Panc1 (cell line): ENCODE measurements at regions not wholly inside any gene's neighbourhood (a gene's known extent, or its start where the extent isn't known, plus 50 kb on each side); places are given as distances from the start of the nearest gene placed in this dataset.

ENCODE experiments used
- ATAC-seq: fragments of 200-7000 bp; cut with Tn5 transposase; 2 replicates; pipeline ENCODE4 v1.9.1; 2020; ENCODE audit warnings: mild to moderate bottlenecking, moderate library complexity
- BruUV-seq: library from RNA; stranded (reverse); fragments of 400-500 nt; replicated peaks from 2 replicates; lab custom pipeline; 2021; lab: Mats Ljungman, UMichigan
- CTCF ChIA-PET: fragments of 300-600 bp; sonication (Branson Sonifier 250); formaldehyde crosslinking; loops from one replicate; lab custom pipeline; 2022; ENCODE audit warnings: antibody characterized with exemption; lab: Charles Lee
- POLR2A ChIA-PET: fragments of 300-600 bp; sonication (Branson Sonifier 250); formaldehyde crosslinking; loops from one replicate; lab custom pipeline; 2022; ENCODE audit warnings: antibody characterized with exemption; lab: Charles Lee
- DNase-seq: peaks from one replicate; pipeline ENCODE4 v3.0.0-alpha.2; 2010; ENCODE audit warnings: low read depth, low spot score
- H3K27ac ChIP-seq: 2 replicates; pipeline ENCODE4 v1.5.1; 2011; ENCODE audit warnings: mild to moderate bottlenecking, low read length, inconsistent platforms
- H3K27me3 ChIP-seq: fragments of 200-500 bp; sonication (Bioruptor generic); 2 replicates; pipeline ENCODE4 v1.6.0; 2014; ENCODE audit warnings: low read length, inconsistent platforms; ENCODE audit not compliant: control insufficient read depth, insufficient read depth
- H3K36me3 ChIP-seq: fragments of 200-500 bp; sonication (Bioruptor generic); 2 replicates; pipeline ENCODE4 v1.5.1; 2014; ENCODE audit warnings: inconsistent platforms, mild to moderate bottlenecking, low read length, moderate library complexity; ENCODE audit not compliant: control insufficient read depth, insufficient read depth
- H3K4me1 ChIP-seq: 2 replicates; pipeline ENCODE4 v1.5.1; 2011; ENCODE audit warnings: inconsistent platforms, mild to moderate bottlenecking, low read length, moderate library complexity; ENCODE audit not compliant: control insufficient read depth, insufficient read depth
- H3K4me3 ChIP-seq, 2 experiments: 2 replicates each; pipeline ENCODE4 v1.5.1; 2011 to 2012; ENCODE audit warnings: low read depth in 2 of 2, low read length in 2 of 2, mild to moderate bottlenecking in 2 of 2, inconsistent platforms in 1 of 2, moderate library complexity in 1 of 2
- H3K9me3 ChIP-seq: fragments of 200-500 bp; sonication (Bioruptor generic); 2 replicates; pipeline ENCODE4 v1.5.1; 2014; ENCODE audit warnings: low read depth, mild to moderate bottlenecking, inconsistent platforms, low read length, moderate library complexity; ENCODE audit not compliant: control insufficient read depth, insufficient read depth
- POLR2AphosphoS5 ChIP-seq: IDR thresholded peaks from 2 replicates; pipeline ENCODE4 v1.6.1; 2012; ENCODE audit warnings: mild to moderate bottlenecking, low read depth, low read length, moderate library complexity
- SIN3A ChIP-seq: IDR thresholded peaks from 2 replicates; pipeline ENCODE4 v1.6.1; 2012; ENCODE audit warnings: low read depth, mild to moderate bottlenecking, low read length, moderate library complexity, borderline replicate concordance; ENCODE audit not compliant: insufficient read depth
- TCF7L2 ChIP-seq: IDR thresholded peaks from 2 replicates; pipeline ENCODE4 v1.6.1; 2011; ENCODE audit warnings: mild to moderate bottlenecking, low read depth, low read length, inconsistent platforms
- in situ Hi-C: cut with HindIII; loops from 2 replicates; pipeline ENCODE4 v1.10.0; 2016; ENCODE audit warnings: low sequenced_read_pairs, low pct_unique_long_range_greater_than_20kb
- intact Hi-C: fragments of 100-400 bp; cut with micrococcal nuclease; formaldehyde crosslinking; loops from one replicate; pipeline ENCODE4 v1.10.0; 2022; ENCODE audit not compliant: unreplicated experiment
- TF ChIP-seq, protein P1 (sequence below), 2 experiments: IDR thresholded peaks; 2 replicates each; pipeline ENCODE4 v1.6.1; 2011 to 2012; ENCODE audit warnings: low read depth in 2 of 2, control low read depth in 1 of 2, low read length in 1 of 2, mild to moderate bottlenecking in 1 of 2, moderate library complexity in 1 of 2; ENCODE audit not compliant: insufficient read depth in 1 of 2
- TF ChIP-seq, protein P2 (sequence below): fragments of 450-650 bp; IDR thresholded peaks from 2 replicates; pipeline ENCODE4 v1.5.1; 2017; ENCODE audit warnings: mild to moderate bottlenecking

DNA sequence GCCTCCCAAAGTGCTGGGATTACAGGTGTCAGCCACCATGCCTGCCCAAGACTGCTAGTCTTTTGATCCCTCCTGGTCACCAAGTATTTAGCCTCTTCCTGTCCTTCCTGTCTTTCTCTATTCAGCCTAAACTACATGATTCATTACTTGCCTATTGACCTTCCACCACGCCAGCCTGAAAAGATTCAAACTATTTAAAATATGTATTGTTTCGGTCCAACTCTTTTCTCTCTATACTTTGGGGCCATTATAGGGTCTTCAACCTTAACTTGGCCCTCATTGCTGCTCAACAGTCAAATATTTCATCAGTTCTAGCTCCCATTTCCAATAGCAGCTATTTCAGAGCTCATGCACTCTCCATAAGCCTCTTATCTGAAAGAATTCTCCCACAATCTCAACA lies 153.0 kb downstream of the TNFSF18 start:
- no peak for DNase-seq

DNA sequence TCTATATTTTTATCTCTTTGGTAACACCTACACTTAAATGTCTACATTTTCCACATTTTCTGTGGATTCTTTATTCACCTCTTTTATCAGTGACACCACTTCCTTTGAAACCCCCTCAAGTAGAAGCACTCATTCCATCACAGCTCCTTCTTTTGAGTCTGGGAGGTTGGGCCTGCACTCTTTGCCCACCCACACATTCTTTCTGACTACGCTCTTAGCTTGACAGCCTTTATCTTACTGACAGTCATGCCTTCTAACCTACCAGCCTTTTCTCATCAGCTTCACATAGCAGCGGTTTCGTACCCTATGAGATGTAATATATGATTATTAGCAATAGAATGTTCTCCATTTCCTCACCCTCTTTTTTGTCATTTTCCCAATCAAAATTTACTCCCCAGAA lies 151.9 kb downstream of the TNFSF18 start:
- Histone ChIP-seq H3K36me3 (no peaks in the 10 kb centered on the region), H3K27ac (no peak overlapping the region)

More for the DNA sequence above, 153.0 kb downstream of the TNFSF18 start:
- Histone ChIP-seq H3K27ac (no peak overlapping the region), H3K27me3 (no peaks in the 10 kb centered on the region), H3K4me1 (no peaks in the 10 kb centered on the region), H3K36me3 (no peaks in the 10 kb centered on the region), H3K4me3 (no peak overlapping the region), H3K9me3 (no peaks in the 10 kb centered on the region)
- intact Hi-C loops: no loop called here
- CTCF ChIA-PET: no interaction called here
- TF ChIP-seq SIN3A (no peak), TCF7L2 (no peak), POLR2AphosphoS5 (no peak)
- TF ChIP-seq, protein P1, sequence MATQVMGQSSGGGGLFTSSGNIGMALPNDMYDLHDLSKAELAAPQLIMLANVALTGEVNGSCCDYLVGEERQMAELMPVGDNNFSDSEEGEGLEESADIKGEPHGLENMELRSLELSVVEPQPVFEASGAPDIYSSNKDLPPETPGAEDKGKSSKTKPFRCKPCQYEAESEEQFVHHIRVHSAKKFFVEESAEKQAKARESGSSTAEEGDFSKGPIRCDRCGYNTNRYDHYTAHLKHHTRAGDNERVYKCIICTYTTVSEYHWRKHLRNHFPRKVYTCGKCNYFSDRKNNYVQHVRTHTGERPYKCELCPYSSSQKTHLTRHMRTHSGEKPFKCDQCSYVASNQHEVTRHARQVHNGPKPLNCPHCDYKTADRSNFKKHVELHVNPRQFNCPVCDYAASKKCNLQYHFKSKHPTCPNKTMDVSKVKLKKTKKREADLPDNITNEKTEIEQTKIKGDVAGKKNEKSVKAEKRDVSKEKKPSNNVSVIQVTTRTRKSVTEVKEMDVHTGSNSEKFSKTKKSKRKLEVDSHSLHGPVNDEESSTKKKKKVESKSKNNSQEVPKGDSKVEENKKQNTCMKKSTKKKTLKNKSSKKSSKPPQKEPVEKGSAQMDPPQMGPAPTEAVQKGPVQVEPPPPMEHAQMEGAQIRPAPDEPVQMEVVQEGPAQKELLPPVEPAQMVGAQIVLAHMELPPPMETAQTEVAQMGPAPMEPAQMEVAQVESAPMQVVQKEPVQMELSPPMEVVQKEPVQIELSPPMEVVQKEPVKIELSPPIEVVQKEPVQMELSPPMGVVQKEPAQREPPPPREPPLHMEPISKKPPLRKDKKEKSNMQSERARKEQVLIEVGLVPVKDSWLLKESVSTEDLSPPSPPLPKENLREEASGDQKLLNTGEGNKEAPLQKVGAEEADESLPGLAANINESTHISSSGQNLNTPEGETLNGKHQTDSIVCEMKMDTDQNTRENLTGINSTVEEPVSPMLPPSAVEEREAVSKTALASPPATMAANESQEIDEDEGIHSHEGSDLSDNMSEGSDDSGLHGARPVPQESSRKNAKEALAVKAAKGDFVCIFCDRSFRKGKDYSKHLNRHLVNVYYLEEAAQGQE (IDR thresholded peaks at IDR 0.05; ENCODE audit: insufficient read depth in 1 of 2, low read depth in 2 of 2, low read length in 1 of 2): no peak
- TF ChIP-seq, protein P2, sequence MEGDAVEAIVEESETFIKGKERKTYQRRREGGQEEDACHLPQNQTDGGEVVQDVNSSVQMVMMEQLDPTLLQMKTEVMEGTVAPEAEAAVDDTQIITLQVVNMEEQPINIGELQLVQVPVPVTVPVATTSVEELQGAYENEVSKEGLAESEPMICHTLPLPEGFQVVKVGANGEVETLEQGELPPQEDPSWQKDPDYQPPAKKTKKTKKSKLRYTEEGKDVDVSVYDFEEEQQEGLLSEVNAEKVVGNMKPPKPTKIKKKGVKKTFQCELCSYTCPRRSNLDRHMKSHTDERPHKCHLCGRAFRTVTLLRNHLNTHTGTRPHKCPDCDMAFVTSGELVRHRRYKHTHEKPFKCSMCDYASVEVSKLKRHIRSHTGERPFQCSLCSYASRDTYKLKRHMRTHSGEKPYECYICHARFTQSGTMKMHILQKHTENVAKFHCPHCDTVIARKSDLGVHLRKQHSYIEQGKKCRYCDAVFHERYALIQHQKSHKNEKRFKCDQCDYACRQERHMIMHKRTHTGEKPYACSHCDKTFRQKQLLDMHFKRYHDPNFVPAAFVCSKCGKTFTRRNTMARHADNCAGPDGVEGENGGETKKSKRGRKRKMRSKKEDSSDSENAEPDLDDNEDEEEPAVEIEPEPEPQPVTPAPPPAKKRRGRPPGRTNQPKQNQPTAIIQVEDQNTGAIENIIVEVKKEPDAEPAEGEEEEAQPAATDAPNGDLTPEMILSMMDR: no peak
- no TSS peak for BruUV-seq
- no peak for ATAC-seq
- in situ Hi-C loops: no loop called here
- POLR2A ChIA-PET: no interaction called here

More for the DNA sequence above, 151.9 kb downstream of the TNFSF18 start:
- intact Hi-C loops (no loop called here), in situ Hi-C loops (no loop called here)
- Histone ChIP-seq H3K4me1 (no peaks in the 10 kb centered on the region), H3K9me3 (no peaks in the 10 kb centered on the region), H3K4me3 (no peak overlapping the region), H3K27me3 (no peaks in the 10 kb centered on the region)
- POLR2A ChIA-PET: no interaction called here
- no peak for DNase-seq
- BruUV-seq: no TSS peak
- no peak for TF ChIP-seq POLR2AphosphoS5
- TF ChIP-seq, protein P1 (IDR thresholded peaks at IDR 0.05; ENCODE audit: insufficient read depth in 1 of 2, low read depth in 2 of 2, low read length in 1 of 2): no peak
- TF ChIP-seq, protein P2: no peak
- TF ChIP-seq SIN3A: no peak
- TF ChIP-seq TCF7L2: no peak
- ATAC-seq: no peak
- CTCF ChIA-PET: no interaction called here
